ENCODE measurements at regions not wholly inside any gene's neighbourhood (a gene's known extent, or its start where the extent isn't known, plus 50 kb on each side); places are given as distances from the start of the nearest gene placed in this dataset.

DNA sequence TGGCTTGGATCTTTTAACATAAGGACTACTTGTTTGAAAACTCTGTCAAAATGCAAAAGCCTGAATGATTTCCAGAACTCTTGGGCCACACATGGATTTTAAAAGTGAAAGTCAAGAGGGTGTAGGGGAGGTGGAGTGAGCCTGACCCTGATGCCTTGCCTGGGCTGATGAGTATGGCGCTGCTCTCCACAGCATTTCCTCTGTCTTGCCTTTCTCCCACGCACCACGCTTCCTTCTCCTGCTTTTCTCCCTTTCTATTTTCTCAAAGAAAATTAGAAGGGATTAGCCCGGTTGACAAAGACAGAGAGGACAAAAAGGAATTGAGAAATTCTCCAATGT lies 207.0 kb upstream of the CCDC68 start:
- Histone ChIP-seq H3K27me3 (ENCODE audit: control insufficient read depth, insufficient read depth, low read length) (peaks cover 15% of the 10 kb centered on the region), H3K4me3 (ENCODE audit: low read depth, low read length) (no peak overlapping the region), H3K9me3 (ENCODE audit: control insufficient read depth, insufficient read depth, low read length) (no peaks in the 10 kb centered on the region), H3K27ac (ENCODE audit: low read depth, low read length) (no peak overlapping the region)
- POLR2A ChIA-PET, result no interaction called here
- CTCF ChIA-PET, result no interaction called here
- no peak for DNase-seq (ENCODE audit: low read depth, low spot score)
- TF ChIP-seq, protein P1, sequence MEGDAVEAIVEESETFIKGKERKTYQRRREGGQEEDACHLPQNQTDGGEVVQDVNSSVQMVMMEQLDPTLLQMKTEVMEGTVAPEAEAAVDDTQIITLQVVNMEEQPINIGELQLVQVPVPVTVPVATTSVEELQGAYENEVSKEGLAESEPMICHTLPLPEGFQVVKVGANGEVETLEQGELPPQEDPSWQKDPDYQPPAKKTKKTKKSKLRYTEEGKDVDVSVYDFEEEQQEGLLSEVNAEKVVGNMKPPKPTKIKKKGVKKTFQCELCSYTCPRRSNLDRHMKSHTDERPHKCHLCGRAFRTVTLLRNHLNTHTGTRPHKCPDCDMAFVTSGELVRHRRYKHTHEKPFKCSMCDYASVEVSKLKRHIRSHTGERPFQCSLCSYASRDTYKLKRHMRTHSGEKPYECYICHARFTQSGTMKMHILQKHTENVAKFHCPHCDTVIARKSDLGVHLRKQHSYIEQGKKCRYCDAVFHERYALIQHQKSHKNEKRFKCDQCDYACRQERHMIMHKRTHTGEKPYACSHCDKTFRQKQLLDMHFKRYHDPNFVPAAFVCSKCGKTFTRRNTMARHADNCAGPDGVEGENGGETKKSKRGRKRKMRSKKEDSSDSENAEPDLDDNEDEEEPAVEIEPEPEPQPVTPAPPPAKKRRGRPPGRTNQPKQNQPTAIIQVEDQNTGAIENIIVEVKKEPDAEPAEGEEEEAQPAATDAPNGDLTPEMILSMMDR (IDR thresholded peaks at IDR 0.05; ENCODE audit: low read depth, low read length), result no peak

DNA sequence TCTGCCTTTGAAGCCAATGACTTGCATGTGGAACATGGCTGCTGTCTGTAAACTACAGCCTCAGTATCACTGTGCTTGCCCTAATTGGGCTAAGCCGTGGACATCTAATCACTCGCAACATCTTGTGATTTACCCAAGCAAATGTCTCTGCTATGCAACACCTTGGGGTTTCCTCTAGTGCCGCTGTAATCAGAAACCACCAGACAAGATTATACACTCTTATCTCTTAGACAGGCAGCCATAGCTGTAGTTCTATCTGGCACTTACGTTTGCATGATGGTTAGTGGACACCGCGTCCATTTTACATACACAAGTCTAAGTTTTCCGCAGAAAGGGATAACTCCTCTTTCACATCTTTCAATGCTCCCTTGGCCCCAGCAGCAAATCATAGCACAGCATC lies 204.3 kb upstream of the CCDC68 start:
- ChIA-PET CTCF (no interaction called here), POLR2A (no interaction called here)
- DNase-seq (ENCODE audit: low read depth, low spot score), result no peak
- TF ChIP-seq, protein P1 (IDR thresholded peaks at IDR 0.05; ENCODE audit: low read depth, low read length), result no peak
- H3K27me3 ChIP-seq (ENCODE audit: control insufficient read depth, insufficient read depth, low read length), result peaks cover 17% of the 10 kb centered on the region
- H3K9me3 ChIP-seq (ENCODE audit: control insufficient read depth, insufficient read depth, low read length), result no peaks in the 10 kb centered on the region; the same call in 1 of the 2 replicates
- no peak overlapping the region for H3K4me3 ChIP-seq (ENCODE audit: low read depth, low read length)
- no peak overlapping the region for H3K27ac ChIP-seq (ENCODE audit: low read depth, low read length)

DNA sequence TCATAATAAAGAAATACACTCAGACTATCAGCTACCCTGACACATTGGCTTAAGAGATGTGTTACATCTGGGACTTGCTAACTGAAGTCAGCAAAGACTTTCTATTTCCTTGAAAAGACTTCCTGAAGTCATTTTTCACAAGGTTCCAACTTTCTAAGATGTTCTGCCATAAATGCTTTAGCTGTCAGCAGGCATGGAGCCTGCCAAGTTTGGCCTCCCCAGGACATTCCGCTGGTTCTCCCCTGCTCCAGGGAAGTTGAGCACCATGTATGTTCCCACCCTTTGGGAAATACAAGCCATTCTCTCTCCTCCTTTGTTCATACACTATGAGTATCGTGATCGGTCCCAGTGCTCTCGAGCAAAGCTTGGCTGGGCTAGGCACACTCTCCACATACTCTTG lies 202.7 kb upstream of the CCDC68 start:
- peaks cover 19% of the 10 kb centered on the region for H3K27me3 ChIP-seq (ENCODE audit: control insufficient read depth, insufficient read depth, low read length)
- H3K27ac ChIP-seq (ENCODE audit: low read depth, low read length), result no peak overlapping the region
- H3K4me3 ChIP-seq (ENCODE audit: low read depth, low read length), result no peak overlapping the region
- ChIA-PET CTCF (no interaction called here), POLR2A (no interaction called here)
- TF ChIP-seq, protein P1 (IDR thresholded peaks at IDR 0.05; ENCODE audit: low read depth, low read length), result no peak
- DNase-seq (ENCODE audit: low read depth, low spot score), result no peak
- H3K9me3 ChIP-seq (ENCODE audit: control insufficient read depth, insufficient read depth, low read length), result no peaks in the 10 kb centered on the region; the same call in 1 of the 2 replicates

DNA sequence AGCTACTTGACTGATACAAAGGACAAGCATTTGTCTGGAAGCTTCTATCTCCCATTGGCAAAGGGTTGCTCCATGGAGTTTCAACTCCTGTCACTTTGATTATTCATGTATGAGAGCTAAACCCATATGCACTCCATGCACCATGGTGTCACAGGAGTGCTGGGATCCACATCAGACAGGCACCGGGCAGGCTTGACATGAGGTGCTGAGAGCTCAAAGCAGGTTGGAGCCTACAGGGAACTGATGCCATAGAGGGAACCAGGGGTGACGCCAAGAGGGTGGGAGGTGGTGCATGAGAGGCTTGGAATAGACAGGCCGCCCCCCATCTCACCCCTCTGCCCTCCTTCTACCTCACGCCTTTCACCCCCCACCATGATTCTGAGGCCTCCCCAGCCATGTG lies 199.8 kb upstream of the CCDC68 start:
- no peak overlapping the region for H3K27ac ChIP-seq (ENCODE audit: low read depth, low read length)
- TF ChIP-seq, protein P1 (IDR thresholded peaks at IDR 0.05; ENCODE audit: low read depth, low read length), result no peak
- DNase-seq (ENCODE audit: low read depth, low spot score), result no peak
- POLR2A ChIA-PET, result no interaction called here
- peaks cover 16% of the 10 kb centered on the region for H3K27me3 ChIP-seq (ENCODE audit: control insufficient read depth, insufficient read depth, low read length)
- CTCF ChIA-PET, result no interaction called here
- H3K9me3 ChIP-seq (ENCODE audit: control insufficient read depth, insufficient read depth, low read length), result no peaks in the 10 kb centered on the region; the same call in 1 of the 2 replicates
- H3K4me3 ChIP-seq (ENCODE audit: low read depth, low read length), result no peak overlapping the region

DNA sequence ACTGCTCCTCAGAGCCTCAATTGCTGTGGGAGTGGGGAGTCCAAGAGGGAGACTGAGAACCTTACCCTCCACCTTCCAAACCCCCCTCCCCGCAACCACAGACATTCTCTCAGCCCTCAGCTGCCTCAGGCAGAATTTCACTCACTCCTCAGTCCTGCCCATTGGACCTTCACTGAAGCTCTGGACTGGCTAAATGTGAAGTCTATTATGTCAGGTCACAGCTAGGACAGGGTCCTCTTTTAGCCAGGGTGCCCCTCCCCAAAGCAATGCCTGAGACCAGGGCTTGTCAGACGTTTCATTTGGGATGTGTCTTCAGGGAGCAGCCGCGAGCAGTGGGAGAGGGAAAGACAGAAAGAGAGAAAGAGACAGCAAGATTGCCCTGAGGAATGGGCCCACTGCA lies 199.3 kb upstream of the CCDC68 start:
- TF ChIP-seq, protein P1 (IDR thresholded peaks at IDR 0.05; ENCODE audit: low read depth, low read length), result no peak
- ChIA-PET POLR2A (no interaction called here), CTCF (no interaction called here)
- Histone ChIP-seq H3K27ac (ENCODE audit: low read depth, low read length) (no peak overlapping the region), H3K9me3 (ENCODE audit: control insufficient read depth, insufficient read depth, low read length) (no peaks in the 10 kb centered on the region; the same call in 1 of the 2 replicates), H3K4me3 (ENCODE audit: low read depth, low read length) (no peak overlapping the region), H3K27me3 (ENCODE audit: control insufficient read depth, insufficient read depth, low read length) (peaks cover 13% of the 10 kb centered on the region)
- no peak for DNase-seq (ENCODE audit: low read depth, low spot score)

Data from AG04450 (cell line).